NCI-H2107 treated with DMSO at 0.1 percent for 48 hours (cell line): ENCODE measurements at regions not wholly inside any gene's neighbourhood (a gene's known extent, or its start where the extent isn't known, plus 50 kb on each side); places are given as distances from the start of the nearest gene placed in this dataset.
"Not testable (repeated sequence)": the region's sequence is repeated elsewhere in the genome, so short reads cannot be mapped to it uniquely, and the experiment has no call there.

ENCODE experiments used
- DNase-seq: peaks from one replicate; lab custom pipeline; 2025; ENCODE audit not compliant: unreplicated experiment; lab: John Stamatoyannopoulos, UW

- DNase-seq = no peak
Observed at GRCh38 chrX:63470506-63470905, 119.4 kb upstream of the SPIN4 start.

DNA sequence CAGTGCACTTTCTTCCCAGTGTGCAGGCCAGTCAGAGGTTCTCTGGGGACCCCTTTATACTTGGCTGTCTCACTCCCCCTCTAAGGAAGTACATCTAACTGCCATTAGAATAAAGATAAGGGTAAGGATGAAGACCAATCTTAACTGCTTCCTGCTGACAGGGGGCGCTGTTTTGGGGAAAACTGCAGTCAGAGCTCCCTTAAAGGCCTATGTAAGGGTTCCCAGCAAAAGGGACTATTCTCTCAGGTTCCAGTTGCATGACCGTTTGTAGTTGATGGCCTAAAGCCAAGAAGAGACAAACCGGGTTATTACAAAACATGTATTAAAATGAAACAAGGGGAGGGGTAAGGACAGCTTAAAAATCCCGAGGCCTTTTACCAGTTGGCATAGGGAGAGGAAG, 115.6 kb upstream of the SPIN4 start:
- no peak for DNase-seq

- no peak for DNase-seq
Observed at GRCh38 chrX:63458981-63459380, 107.8 kb upstream of the SPIN4 start.

DNA sequence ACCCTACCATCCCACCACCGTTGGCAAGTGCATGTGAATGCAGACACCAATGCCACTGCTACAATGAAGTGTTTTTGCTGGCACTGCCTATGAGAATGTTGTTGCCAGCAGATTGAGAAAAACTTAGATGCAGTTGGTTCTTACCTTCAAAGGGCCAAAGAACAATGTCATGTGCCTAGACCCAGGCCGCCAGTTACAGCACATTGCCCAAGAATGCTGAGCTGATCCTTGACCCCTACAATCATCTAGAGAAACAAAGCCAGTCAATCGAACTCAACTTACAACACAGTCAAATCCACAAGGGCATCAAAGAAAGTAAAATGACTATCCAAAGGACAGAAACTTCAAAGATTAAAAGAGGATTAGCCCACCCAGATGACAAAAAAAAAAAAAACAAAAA, 102.4 kb upstream of the SPIN4 start:
- no peak for DNase-seq

DNA sequence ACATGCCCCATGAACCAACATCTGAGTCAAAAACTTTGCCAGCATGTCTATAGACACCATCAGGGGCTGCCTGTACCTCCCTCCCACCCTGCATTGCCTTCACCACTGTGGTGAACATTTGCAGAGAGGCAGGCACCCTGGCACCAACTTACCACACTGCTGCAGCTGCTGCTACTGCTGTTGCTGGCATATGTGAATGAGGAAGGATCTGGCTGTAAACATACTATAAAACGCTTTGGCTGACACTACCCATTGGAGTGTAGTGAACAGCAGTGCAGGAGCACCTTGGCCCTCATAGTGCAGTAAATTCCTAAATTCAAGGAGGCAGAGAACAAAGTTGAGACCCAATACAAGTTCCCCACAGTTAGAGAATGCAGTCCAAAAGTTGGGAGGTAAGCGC, 90.6 kb upstream of the SPIN4 start:
- DNase-seq = no peak

- no peak for DNase-seq
Observed at GRCh38 chrX:63439580-63439979, 88.4 kb upstream of the SPIN4 start.

DNA sequence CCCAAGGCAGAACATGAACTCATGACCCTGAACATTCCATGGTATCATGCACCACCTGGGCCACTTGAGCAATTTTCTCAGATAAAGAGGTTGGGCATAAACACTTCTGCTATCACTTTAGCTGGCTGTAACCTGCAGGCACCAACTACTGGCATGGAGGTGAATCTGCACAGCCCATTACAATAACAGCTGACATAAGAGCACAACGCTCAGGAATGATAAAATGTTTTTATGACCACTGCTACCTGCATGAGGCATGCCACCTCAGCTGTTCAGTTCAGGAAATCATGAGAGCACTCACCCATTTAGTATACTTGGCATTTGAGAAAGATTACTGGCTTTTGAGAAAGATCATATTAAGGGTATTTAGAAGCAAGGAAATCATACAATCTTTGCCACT, 85.7 kb upstream of the SPIN4 start:
- DNase-seq = no peak

DNA sequence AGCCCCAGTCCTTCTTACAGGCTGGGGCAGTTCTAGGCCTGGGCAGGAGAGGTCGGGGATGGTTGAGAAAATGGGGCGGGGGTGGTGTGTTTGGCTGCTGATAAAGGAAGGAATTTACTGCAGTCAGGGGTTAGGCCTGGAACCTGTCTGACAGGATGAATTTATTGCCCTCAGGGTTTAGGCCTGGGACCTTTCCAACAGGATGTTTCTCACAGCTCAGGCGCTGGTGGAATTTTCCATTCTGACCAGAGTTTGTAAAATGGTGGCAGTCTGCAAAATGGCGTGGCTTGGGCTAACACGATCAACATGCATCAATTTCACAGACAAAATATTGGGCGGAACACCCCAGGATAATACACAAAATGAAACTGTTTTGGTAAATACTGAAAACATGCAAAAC, 83.5 kb upstream of the SPIN4 start:
- no peak for DNase-seq

GRCh38 chrX:63434206-63434605, 83.1 kb upstream of the SPIN4 start:
- DNase-seq = no peak

DNA sequence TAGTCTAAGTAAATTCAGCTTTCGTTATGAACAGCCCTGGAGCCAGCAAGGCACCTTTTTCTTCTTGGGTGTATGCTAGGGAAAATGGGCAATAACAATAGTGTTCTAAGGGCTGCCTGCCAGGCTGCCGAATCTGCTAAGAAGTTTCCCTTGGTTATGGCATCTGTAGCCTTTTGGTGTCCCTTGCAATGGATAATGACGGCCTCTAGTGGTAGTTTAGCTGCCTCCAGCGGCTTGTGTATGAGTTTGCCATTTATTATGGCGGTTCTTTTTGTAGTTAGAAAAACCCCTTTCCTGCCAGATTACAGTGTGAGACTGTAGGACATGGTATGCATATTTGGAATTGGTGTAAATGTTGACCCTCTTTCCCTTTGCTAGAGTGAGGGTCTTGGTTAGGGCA, 78.9 kb upstream of the SPIN4 start:
- no peak for DNase-seq

- no peak for DNase-seq
Observed at GRCh38 chrX:63428348-63428747, 77.2 kb upstream of the SPIN4 start.

GRCh38 chrX:63426519-63426918, 75.4 kb upstream of the SPIN4 start:
- DNase-seq = no peak

- DNase-seq = no peak
Observed at GRCh38 chrX:63424063-63424462, 72.9 kb upstream of the SPIN4 start.

GRCh38 chrX:63421411-63421810, 70.3 kb upstream of the SPIN4 start:
- no peak for DNase-seq

- DNase-seq = no peak
Observed at GRCh38 chrX:63418211-63418610, 67.1 kb upstream of the SPIN4 start.

DNA sequence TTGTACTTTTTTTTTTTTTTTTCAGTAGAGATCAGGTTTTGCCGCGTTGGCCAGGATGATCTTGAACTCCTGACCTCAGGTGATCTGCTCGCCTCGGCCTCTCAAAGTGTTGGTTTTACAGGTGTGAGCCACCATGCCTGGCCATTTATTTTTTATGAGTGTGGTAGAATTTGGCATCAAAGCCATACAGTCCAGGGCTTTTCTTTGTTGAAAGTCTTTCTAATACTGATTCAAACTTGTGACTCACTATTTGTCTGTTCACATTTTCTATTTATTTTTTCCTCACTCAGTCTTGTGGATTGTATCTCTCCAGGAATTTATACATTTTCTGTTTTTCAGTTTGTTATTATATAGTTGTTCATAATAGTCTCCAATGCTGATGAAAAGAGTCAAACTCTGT, 66.5 kb upstream of the SPIN4 start:
- DNase-seq = no peak

GRCh38 chrX:63409934-63410333, 58.8 kb upstream of the SPIN4 start:
- not testable (repeated sequence) for DNase-seq

DNA sequence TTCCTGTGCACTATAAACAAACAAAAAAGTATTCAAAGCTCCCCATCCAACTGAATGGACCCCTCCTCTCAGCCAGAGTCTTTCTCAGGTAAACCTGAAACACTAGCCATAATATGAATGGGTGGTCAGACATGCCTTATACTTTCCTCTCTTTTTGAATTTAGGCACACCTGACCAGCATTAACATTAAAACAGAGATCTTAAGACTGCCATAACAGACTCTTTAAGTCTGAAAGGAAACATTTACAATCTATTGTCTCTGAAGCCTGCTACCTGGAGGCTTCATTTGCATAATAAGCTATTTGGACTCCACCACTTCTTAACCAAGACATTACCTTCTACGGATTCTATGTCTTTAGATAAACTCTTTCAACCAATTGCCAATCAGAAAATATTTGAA, 56.9 kb upstream of the SPIN4 start:
- DNase-seq = no peak

- DNase-seq = no peak
Observed at GRCh38 chrX:63404332-63404731, 53.2 kb upstream of the SPIN4 start.

GRCh38 chrX:63402106-63402505, 51.0 kb upstream of the SPIN4 start:
- no peak for DNase-seq
